WERI-Rb-1 (cell line): ENCODE measurements at regions not wholly inside any gene's neighbourhood (a gene's known extent, or its start where the extent isn't known, plus 50 kb on each side); places are given as distances from the start of the nearest gene placed in this dataset.
"Not testable (repeated sequence)": the region's sequence is repeated elsewhere in the genome, so short reads cannot be mapped to it uniquely, and the experiment has no call there.

ENCODE experiments used
- DNase-seq: peaks from one replicate; pipeline ENCODE4 v3.0.0-alpha.2; 2020
- H3K27ac ChIP-seq: fragments of 250-450 bp; sonication (Bioruptor Pico); 2 replicates; pipeline ENCODE4 v1.5.1; 2020; ENCODE audit warnings: mild to moderate bottlenecking, moderate library complexity
- H3K27me3 ChIP-seq: fragments of 250-450 bp; sonication (Bioruptor Pico); 2 replicates; pipeline ENCODE4 v1.5.1; 2021; ENCODE audit warnings: mild to moderate bottlenecking, low read depth, moderate library complexity; ENCODE audit not compliant: insufficient read depth, severe bottlenecking
- H3K36me3 ChIP-seq: fragments of 250-450 bp; sonication (Bioruptor Pico); 2 replicates; pipeline ENCODE4 v1.5.1; 2020; ENCODE audit warnings: mild to moderate bottlenecking, moderate library complexity
- H3K4me3 ChIP-seq: 2 replicates; pipeline ENCODE4 v1.5.1; 2011; ENCODE audit warnings: low read depth, mild to moderate bottlenecking, control low read depth, low read length
- H3K9me3 ChIP-seq: fragments of 250-450 bp; sonication (Bioruptor Pico); 2 replicates; pipeline ENCODE4 v1.5.1; 2021; ENCODE audit warnings: mild to moderate bottlenecking, moderate library complexity; ENCODE audit not compliant: severe bottlenecking
- CTCF ChIP-seq: IDR thresholded peaks from 2 replicates; pipeline ENCODE4 v1.5.1; 2011; ENCODE audit warnings: low read depth, mild to moderate bottlenecking, control low read depth, inconsistent platforms, low read length

GRCh38 chr4:37747772-37748330 is 61.7 kb upstream of the RELL1 start:
- no peaks in the 10 kb centered on the region for H3K9me3 ChIP-seq
- no peaks in the 10 kb centered on the region for H3K36me3 ChIP-seq
- H3K27me3 ChIP-seq: peaks cover 39% of the 10 kb centered on the region
- DNase-seq: no peak
- no peak overlapping the region for H3K4me3 ChIP-seq
- H3K27ac ChIP-seq: no peak overlapping the region
- TF ChIP-seq CTCF: no peak

DNA sequence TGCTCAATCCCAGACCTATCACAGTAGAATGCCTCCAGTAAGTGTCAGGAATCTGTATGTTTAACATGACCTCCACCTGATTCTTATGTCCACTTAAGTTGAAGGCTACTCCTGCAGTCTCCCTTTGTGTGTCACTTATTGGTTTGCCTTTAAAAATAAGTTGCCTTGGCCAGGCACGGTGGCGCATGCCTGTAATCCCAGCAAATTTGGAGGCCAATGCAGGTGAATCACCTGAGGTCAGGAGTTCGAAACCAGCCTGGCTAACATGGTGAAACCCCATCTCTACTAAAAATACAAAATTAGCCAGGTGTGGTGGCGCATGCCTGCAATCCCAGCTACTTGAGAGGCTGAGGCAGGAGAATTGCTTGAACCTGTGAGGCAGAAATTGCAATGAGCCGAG is 60.7 kb upstream of the RELL1 start:
- not testable (repeated sequence) for H3K27ac ChIP-seq, DNase-seq, H3K4me3 ChIP-seq, H3K36me3 ChIP-seq, H3K9me3 ChIP-seq
- H3K27me3 ChIP-seq: peaks cover 38% of the 10 kb centered on the region

- Histone ChIP-seq H3K36me3 (no peaks in the 10 kb centered on the region), H3K27me3 (peaks cover 31% of the 10 kb centered on the region), H3K9me3 (no peaks in the 10 kb centered on the region), H3K4me3 (no peak overlapping the region), H3K27ac (no peak overlapping the region)
- DNase-seq: no peak
- TF ChIP-seq CTCF: no peak
Observed at GRCh38 chr4:37745946-37746345, 59.8 kb upstream of the RELL1 start.

GRCh38 chr4:37742149-37742548 is 56.0 kb upstream of the RELL1 start:
- Histone ChIP-seq H3K36me3 (no peaks in the 10 kb centered on the region), H3K27ac (no peak overlapping the region), H3K9me3 (no peaks in the 10 kb centered on the region), H3K4me3 (no peak overlapping the region), H3K27me3 (peaks cover 44% of the 10 kb centered on the region)
- DNase-seq: no peak
- TF ChIP-seq CTCF: no peak

- Histone ChIP-seq H3K4me3 (no peak overlapping the region), H3K27ac (no peak overlapping the region), H3K9me3 (no peaks in the 10 kb centered on the region), H3K36me3 (no peaks in the 10 kb centered on the region), H3K27me3 (peaks cover 44% of the 10 kb centered on the region)
- no peak for TF ChIP-seq CTCF
- no peak for DNase-seq
Observed at GRCh38 chr4:37741564-37741963, 55.4 kb upstream of the RELL1 start.

DNA sequence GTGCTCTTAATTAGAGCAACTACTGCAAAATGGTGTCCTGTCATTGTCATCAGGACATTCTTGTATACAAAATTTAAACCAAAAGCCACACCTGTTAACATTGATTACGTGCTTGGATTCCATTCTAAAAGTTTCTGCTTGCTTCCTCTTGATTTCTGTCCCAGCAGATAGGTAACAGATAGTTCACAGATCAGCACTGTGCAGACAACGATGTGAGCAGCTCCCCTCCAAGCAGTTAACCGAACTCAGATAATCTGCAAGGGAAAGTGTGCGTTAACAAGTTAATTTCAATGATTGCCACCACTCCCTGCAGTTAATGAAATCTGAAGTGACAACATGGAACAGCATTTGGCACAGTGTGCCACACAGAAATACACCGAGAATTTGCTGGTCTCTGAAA is 54.4 kb upstream of the RELL1 start:
- H3K9me3 ChIP-seq: no peaks in the 10 kb centered on the region
- DNase-seq: no peak
- no peak overlapping the region for H3K4me3 ChIP-seq
- no peak overlapping the region for H3K27ac ChIP-seq
- TF ChIP-seq CTCF: no peak
- H3K27me3 ChIP-seq: peaks cover 51% of the 10 kb centered on the region
- no peaks in the 10 kb centered on the region for H3K36me3 ChIP-seq
